NCI-H2196 (cell line): ENCODE measurements at regions not wholly inside any gene's neighbourhood (a gene's known extent, or its start where the extent isn't known, plus 50 kb on each side); places are given as distances from the start of the nearest gene placed in this dataset.

Experiments
- DNase-seq: peaks from one replicate; lab custom pipeline; 2025; ENCODE audit not compliant: unreplicated experiment; lab: John Stamatoyannopoulos, UW

DNA sequence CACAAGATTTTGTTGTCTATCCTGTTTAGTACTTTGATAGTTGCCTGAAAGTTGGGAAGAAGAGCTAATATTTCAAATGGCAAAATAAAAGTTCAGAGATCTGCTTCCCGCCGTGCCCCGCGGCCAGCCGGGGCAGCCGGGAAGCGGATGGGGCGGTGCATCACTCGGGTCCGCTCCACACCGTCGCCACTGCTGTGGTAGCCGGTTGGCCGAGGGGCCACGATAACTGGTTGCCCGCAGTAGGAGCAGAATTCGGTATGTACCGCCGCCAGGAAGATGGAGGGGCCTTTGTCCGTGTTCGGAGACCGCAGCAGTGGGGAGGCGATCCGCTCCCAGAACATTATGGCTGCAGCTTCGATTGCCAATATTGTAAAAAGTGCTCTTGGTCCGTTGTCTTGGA lies 427.2 kb upstream of the PDE3A start:
- DNase-seq = no peak

DNA sequence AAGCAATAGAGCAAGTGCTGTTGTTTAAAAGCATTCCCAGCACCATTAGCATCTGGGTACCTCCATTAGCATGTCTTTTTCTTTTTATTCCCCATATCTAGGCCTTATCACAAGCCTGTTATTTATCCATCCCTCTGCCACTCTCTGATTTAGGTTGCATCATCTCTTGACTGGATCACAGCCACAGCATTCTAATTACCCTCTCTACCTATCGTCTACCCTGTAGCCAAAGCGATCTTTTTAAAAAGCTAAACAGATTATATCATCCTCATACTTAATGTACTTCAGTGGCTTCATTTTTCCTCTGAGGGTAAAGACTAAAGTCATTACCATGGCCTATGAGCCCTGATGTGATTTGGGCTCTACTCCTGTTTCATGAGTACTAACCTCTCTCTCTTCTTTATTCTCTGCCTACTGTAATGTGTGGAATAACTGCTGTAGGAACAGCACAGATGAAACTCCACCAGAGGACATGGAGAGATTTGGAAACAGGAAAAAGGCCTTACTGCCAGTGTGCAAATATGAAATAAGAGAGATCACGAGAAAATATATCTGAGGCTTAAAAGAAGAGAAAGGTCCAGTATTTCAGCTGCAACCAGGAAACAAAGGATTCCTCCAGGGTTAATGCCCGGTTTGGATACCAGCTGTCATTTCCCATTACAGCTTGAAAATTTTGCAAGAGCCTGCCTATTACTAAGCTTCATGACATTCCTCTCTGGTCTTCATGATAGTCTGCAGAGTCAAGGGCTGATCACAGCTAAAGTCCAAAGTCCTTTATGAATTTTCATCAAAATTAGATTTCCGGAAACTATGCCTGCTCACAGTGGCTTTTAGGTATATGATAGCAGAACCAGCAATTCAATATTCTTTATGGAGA lies 422.5 kb upstream of the PDE3A start:
- no peak for DNase-seq

DNA sequence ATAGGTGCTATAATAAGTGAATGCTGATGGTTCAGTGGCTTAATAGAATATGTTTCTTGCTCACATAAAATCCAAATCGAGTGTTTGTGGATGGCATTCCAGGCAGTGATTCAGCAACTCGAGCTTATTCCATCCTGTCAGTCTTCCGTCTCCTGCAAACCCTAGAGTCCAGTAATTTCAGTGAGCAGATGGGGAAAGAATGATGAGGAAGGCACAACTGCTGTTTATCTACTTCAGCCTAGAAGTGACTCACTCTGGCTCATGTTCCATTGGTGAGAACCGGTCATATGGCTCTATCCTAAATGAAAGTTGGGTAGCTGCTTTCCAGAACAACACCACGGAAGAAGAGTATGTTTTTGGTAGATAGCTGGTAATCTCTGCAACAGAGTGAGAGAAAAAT lies 421.8 kb upstream of the PDE3A start:
- no peak for DNase-seq

DNA sequence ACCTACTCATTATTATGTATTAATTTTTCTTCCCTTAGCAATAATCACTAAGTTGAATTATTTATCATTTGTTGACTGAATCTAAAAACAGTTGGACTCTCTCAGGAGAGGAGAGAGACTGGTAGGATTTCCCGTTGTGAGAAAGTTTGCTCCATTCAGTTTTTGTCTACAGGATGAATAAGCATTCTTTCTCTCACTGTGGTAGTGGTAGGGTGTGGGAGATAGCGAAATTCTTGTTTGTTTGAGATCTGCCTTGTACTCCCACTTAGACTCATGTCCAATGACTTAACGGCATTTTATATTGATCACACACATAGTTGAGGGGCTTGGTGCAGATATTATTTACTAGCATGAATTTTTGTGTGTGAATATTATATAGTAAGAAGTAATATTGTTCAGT lies 421.0 kb upstream of the PDE3A start:
- no peak for DNase-seq

DNA sequence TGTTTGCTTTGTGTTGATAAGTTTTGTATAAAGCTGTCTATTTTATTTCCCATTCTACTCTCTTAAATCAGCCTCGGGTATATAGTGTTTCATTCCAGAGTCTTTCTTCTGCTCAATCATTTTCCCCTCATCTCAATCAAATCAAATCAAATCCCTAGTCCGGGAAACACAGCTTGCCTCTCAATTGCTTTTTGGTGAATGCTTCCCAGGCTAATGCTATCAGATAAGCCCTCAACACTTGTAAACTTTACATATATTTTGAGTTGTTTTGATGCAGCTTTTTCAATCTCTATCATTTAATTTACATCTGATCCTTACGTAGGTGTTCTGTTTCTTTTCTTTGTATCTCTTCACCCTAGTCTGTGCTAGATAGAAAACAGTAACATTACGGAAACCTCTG lies 416.7 kb upstream of the PDE3A start:
- no peak for DNase-seq

DNA sequence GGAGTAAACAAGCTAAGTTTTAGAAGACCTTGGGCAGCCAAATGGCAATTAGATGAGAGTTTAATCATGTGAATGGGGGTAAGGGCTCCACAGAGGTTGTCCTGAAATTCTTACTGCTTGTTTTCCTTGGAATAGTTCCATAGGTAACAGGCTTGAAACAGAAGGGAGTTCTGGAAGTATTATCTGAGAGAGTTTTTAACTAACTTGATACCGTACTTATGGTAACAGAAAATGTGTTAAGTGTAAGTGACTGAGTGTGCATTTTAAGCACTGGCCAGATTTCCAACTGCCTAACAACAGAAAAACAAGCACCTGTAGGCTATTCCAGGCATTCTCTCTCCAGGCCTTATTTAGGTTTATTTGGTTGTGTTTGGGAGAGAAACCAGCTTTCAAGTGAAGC lies 414.6 kb upstream of the PDE3A start:
- no peak for DNase-seq

DNA sequence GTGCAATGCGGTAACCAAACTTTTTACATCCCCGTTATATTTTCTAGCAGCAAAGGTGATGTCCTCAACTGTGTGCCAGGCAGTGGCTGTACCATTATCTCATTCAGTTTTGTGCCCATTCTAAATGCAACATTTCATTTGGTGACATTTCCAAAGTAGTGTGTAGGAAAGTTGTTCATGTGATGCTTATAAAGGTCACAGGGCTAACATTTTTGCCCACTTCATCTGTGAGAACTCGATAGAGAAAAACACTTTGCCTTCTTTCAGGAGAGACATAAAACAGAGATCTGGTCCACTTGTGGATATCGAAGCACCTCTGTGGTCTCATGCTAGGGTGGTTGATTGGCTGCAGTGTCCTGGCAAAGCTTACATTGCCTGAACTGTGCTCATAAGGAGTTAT lies 414.2 kb upstream of the PDE3A start:
- DNase-seq = no peak

DNA sequence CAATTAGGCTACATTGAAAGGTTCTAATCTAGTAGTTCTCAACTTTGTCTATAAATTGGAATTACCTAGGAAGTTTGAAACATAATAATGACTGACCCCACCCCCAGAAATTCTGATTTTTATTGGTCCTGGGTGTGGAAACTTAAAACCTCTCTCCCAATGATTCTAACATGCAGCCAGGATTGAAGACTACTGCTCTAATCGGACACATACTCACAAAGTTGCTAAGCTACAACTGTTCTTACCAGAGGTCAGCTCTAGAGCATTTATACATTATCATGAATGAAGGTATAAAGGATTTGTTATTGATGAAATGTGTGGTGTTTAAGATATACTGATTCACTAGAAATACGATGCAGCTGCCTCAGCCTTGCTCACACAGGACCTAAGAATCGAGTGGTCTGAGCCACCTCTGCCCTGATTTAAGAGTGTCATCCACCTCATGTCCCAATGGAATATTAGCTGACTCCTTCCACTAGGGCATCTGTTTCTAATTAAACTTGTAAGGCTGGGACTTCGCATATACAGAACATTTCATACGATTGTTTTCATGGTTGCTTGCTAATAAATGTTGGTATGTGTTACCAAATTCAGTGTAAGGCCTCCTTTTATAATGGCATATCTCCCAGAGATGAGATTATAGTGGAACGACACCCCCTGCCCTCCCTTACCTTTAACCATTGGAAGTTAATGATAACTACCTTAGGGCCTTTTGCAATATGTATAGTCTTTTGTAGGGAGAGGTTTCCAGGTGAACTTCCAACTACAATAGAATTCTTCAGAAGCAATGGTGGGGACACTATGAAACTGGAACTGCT lies 410.8 kb upstream of the PDE3A start:
- no peak for DNase-seq

DNA sequence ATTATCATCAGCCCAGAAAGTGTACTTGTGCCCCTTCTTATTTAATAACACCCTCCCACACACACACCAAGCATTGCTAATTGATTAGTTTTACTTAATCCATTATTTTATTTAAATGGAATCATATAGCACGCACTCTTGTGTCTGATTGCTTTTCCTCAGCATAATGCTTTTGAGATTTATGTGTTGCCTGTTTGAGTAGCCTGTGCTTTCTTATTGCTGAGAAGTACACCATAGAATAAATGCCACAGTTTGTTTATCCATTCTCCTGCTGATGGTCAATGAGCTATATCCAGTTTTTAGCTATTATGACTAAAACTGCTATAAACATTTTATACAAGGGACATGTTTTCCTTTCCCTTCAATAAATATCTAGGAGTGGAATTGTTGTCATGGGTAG lies 409.9 kb upstream of the PDE3A start:
- no peak for DNase-seq

DNA sequence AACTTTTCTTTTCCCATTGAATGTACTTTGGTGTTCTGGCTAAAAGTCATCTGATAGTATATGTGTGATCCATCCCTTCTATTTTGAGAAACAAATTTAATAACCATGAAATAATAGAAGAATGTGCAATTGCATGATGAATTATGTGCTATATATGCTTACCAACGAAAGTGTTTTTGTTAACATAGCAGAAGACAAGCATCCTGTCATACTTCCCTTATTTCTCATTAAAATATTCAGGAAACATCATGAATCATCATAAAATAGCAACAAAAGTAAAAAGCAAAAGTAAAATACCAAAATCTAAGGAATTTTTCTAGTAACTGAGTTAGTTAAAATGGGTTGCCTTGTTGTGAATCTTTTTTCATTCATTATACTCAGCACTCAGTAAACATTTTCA lies 409.0 kb upstream of the PDE3A start:
- no peak for DNase-seq

DNA sequence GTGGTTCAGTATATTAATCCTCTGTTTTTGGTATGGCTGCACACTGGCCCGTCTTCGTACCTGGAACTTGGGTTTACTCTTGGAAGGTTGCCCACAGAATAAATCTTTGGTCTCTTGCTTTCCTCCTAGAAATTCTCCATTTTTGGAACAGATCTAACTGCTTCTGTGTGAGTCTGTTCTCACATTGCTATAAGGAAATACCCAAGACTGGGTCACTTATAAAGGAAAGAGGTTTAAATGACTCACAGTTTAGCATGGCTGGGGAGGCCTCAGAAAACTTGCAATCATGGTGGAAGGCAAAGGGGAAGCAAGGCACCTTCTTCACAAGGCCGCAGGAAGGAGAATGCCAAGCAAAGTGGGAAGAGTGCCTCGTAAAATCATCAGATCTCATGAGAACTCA lies 407.8 kb upstream of the PDE3A start:
- DNase-seq = no peak

DNA sequence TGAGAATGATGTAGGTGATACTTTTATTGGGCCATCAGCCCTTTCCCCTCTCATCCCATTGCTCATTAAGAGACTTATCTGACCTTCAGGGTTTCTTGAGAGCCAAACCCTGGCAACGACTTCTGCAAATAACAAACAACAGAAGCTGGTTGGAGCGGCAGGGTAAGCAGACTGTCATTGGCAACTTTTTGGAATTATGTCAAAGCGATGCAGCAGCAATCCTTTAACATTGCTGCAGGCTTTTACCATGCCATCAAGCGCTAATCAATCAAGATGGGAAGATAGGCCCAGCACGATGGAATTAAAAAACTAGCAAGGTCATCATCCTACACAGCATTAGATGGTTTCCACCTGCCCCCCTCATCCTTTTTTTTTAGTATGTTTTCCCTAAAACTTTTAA lies 406.1 kb upstream of the PDE3A start:
- DNase-seq = no peak

DNA sequence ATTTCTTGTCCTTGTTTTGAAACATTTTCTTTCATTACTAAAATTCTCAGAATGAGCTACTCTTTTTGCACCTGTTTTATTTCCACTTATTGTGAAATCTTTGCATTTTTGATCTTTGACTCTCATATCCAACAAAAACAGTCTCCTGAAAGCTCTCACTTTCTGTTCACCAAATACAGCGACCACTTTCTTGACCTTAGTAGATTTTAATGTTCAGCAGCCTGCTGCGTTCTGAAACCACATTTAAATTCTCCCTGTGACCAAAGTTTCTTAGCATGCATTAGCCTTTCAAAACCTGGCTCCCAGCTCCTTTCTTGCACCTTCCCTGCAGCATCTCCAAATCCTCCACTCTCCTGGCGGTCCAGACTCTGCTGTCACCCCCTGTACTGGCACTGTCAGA lies 404.4 kb upstream of the PDE3A start:
- no peak for DNase-seq

DNA sequence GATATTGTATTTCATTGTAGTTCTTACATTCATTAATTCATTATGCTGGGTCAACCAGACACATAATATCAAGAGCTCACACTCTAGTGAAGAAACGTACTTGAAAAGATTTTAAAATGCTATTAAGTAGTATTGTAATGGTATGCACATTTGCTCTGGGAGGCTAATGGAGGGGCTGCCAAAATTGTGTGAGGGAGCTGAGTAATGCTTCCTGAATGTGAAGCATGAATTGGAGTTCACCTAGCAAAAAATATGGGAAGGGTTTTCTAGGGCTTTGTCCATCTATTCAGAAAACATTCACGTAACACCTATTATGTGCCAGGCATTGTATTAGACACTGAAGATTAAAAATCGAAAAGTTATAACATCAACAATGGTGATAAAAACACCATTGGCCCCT lies 403.8 kb upstream of the PDE3A start:
- no peak for DNase-seq

DNA sequence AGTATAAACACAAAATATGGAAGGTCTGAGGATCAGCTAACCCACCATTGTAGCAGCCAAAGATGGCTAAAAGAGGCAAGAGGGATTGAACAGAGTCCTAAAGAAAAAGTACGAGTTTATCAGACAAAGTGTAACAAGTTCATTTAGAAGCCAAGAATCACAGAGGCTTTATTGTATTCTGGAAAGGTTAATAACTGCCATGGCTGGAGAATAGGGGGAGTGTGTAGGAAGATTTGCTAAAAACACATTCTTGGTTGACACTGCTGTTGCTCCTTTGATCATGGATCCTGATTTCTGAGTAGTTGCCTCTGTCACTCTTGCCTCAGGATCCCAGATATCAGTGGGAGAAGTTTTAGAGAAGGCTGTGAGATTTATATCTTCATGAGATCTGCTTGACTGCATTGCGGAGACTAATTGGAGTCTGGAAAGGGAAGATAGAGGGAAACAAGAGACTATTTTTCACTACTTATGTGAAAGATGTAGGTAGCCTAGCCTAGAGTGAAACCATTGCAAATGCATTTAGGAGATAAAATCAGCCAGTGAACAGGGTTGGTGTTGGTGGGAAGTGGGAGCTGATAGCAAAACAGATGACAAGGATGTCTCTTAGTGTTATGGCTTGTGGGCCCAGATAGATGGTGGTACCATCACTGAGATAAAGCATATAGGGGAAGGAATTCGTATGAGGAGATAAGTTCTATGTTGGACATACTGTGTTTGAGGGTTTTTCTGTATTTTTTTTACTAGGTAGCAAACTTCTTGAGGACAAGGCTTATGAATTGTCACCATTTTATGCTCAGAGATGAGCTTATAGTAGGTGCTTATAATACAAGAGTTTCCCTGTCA lies 402.9 kb upstream of the PDE3A start:
- no peak for DNase-seq

DNA sequence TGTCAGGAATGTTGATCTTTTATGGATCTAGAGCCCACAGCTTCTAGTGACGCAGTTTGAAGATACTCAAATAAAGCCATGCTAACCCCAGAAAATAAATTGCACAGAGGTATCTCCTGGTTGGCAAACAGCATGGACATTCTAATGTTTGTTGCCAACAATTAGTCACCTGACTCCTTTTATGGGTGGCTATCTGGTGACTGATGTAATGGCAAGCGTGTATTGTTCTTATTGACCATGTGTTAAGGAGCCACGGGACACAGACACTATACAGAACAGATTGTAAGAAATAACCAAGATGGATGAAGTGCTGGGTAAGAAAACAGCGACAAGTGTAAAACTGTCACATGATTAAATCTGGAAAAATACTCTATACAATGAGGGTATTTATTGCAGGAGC lies 401.3 kb upstream of the PDE3A start:
- DNase-seq = no peak

DNA sequence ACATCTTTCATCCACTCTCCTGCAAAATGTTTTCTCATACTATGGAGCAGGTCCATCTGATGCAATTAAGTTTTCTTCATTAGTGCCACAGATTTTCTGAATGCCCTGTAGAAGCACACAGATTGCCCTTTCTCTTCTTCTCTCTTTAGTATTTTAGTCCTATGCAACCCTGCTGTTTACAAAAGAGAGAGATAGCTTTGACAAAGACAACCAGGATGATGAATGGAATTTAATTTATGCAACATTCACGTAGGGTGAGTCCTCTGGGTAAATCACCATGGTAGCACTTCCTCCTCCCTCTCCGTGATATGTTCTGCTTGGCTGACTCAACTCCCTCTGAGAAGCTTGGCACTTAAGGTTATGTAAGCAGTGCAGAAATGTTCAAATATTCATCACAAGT lies 400.9 kb upstream of the PDE3A start:
- no peak for DNase-seq

DNA sequence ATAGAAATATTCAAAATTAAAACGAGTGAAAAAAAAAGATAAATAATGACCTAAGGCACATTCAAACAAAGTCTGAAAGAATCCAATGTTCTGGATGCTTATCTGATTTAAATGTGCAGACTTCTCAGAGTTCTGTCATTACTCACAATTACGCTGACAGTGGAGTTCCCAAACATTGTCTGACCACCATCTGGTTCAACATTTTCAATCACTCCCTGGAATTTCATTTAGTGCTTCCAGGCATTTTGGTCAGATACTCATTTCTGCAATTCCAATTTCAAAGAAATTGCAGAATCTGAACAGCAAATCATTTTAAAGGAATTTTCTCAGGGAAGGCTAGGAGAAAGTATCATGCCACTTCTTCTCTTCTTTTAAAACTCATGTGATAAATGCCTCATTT lies 398.2 kb upstream of the PDE3A start:
- no peak for DNase-seq

DNA sequence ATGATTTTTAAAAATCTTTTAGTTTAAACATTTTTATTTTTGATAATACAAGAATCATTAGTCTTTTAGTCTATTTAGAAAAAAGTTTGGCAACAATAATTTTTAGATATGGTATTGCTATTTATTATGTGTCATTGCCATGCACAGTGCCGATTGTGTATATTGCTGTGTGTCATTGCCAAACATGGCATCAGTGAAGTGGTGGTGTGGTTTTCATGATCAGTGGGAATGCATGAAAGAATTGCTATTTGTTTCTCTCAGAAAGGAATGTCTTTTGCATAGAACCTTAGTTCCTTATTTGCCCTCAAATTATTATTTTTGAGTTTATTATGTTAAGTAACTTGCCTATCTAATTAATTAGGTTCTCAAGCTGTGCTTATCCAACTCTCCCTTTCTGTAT lies 397.5 kb upstream of the PDE3A start:
- no peak for DNase-seq

DNA sequence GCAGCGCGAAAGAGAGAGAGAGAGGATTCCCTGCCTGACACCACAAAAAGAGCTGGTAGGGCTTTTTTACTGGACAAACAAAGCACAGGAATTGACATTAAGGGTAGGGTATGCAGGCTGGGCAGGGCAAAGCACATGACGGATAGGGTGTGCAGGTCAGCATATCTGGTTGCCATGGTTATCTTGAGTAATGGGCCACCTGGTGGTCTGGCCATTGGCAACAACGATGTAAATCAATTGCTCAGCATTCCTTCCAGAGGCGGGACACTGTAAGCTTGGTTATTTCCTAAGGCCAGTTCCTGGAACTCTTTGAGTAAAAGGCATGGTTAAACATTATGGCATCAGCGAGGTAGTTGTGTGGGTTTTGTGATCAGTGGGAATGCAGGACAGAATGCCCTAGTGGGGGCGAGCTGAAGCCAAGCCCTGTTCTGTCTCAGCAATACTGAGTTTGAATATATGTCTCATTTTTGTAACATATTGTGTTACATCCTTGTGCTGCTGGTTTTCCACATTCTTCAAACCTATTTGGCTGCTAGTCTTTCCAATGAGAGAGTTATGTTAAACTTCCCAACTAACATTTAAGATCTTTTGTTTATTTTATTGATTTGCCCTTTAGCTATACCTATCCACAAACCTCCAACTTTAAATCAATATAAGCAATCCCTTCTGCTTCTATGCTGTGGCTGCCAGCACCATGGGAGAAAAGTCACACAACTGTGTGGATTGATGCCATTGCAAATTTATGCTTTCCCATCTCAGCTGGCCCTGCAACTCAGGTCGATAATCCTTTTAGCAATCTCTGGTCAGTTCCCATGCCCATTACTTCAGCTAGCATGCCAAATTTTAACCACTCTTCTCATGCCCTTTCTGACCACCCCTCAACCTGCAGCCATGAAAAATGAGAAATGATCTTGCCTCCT lies 396.7 kb upstream of the PDE3A start:
- DNase-seq = no peak
